CD4-positive, alpha-beta memory T cell (primary cell): ENCODE measurements at regions not wholly inside any gene's neighbourhood (a gene's known extent, or its start where the extent isn't known, plus 50 kb on each side); places are given as distances from the start of the nearest gene placed in this dataset.

Experiments used
- CTCF ChIA-PET: fragments of 350-600 bp; sonication (Branson Sonifier 250); formaldehyde crosslinking; loops from one replicate; lab custom pipeline; 2021; ENCODE audit warnings: inconsistent platforms; ENCODE audit not compliant: partially characterized antibody; lab: Charles Lee
- POLR2A ChIA-PET: fragments of 350-600 bp; sonication (Branson Sonifier 250); formaldehyde crosslinking; loops from one replicate; lab custom pipeline; 2021; ENCODE audit not compliant: partially characterized antibody; lab: Charles Lee
- DNase-seq, 5 donors: peaks; one replicate each; pipeline versions ENCODE4 v3.0.0 to v3.0.0-alpha.2; 2020 to 2022; ENCODE audit warnings: mixed read lengths in 1 of 5
- H3K27ac ChIP-seq: one replicate; pipeline ENCODE4 v1.7.0; 2013; ENCODE audit warnings: low read depth, low read length
- H3K27me3 ChIP-seq: 2 replicates; pipeline ENCODE4 v1.7.0; 2013; ENCODE audit warnings: mild to moderate bottlenecking, low read length, moderate library complexity; ENCODE audit not compliant: insufficient read depth
- H3K36me3 ChIP-seq: 2 replicates; pipeline ENCODE4 v1.7.0; 2013; ENCODE audit warnings: mild to moderate bottlenecking, low read length, moderate library complexity; ENCODE audit not compliant: insufficient read depth
- H3K4me1 ChIP-seq: 2 replicates; pipeline ENCODE4 v1.7.0; 2013; ENCODE audit warnings: mild to moderate bottlenecking, low read length, moderate library complexity; ENCODE audit not compliant: insufficient read depth
- H3K4me3 ChIP-seq, 2 donors: one replicate each; pipeline ENCODE4 v1.7.0; 2013; ENCODE audit warnings: low read length in 2 of 2, mild to moderate bottlenecking in 1 of 2
- H3K9me3 ChIP-seq, 2 donors: one replicate each; pipeline ENCODE4 v1.7.0; 2013; ENCODE audit warnings: low read length in 2 of 2, control low read depth in 1 of 2; ENCODE audit not compliant: control insufficient read depth in 1 of 2
- H3K27ac Mint-ChIP-seq, 7 donors: one replicate each; pipeline ENCODE4 v1.8.0; 2020 to 2021; ENCODE audit warnings: mixed read lengths in 7 of 7, mild to moderate bottlenecking in 6 of 7, inconsistent platforms in 3 of 7, moderate library complexity in 3 of 7
- H3K27me3 Mint-ChIP-seq, 2 donors: one replicate each; pipeline ENCODE4 v1.8.0; 2020 to 2021; ENCODE audit warnings: mixed read lengths in 2 of 2
- H3K36me3 Mint-ChIP-seq, 2 donors: one replicate each; pipeline ENCODE4 v1.8.0; 2020 to 2021; ENCODE audit warnings: mixed read lengths in 2 of 2, inconsistent platforms in 1 of 2, mild to moderate bottlenecking in 1 of 2
- H3K4me1 Mint-ChIP-seq, 4 donors: one replicate each; pipeline ENCODE4 v1.8.0; 2020 to 2021; ENCODE audit warnings: mixed read lengths in 4 of 4, mild to moderate bottlenecking in 1 of 4
- H3K4me3 Mint-ChIP-seq, 8 donors: one replicate each; pipeline ENCODE4 v1.8.0; 2020 to 2021; ENCODE audit warnings: mixed read lengths in 8 of 8, mild to moderate bottlenecking in 7 of 8, moderate library complexity in 6 of 8, inconsistent platforms in 3 of 8
- H3K9me3 Mint-ChIP-seq, 8 donors: one replicate each; pipeline ENCODE4 v1.8.0; 2020 to 2021; ENCODE audit warnings: mixed read lengths in 8 of 8, mild to moderate bottlenecking in 5 of 8, inconsistent platforms in 3 of 8, moderate library complexity in 1 of 8
- intact Hi-C: fragments of 100-400 bp; cut with micrococcal nuclease; formaldehyde crosslinking; loops from one replicate; pipeline ENCODE4 v1.15.1; 2023

DNA sequence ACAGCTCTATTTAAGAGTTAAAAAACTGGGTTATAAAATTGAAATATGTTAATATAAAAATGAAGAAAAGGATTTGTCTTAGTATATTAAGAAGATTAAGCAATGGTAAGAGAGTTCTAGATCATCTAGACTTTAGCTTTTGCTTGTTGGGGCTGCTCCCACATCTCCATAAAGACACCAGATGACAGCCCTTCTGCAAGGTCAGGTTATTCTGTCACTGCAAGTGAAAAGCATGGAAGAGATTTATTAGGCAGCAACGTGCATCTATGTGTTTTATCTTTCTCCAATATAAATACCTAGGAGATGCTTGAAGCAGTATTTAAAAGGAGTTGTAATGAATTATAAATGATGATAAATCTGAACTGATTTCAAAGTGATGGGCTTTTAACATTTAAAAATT, 1560.4 kb downstream of the AMY1C start:
- no peak overlapping the region for H3K27ac Mint-ChIP-seq
- intact Hi-C loops: no loop called here

DNA sequence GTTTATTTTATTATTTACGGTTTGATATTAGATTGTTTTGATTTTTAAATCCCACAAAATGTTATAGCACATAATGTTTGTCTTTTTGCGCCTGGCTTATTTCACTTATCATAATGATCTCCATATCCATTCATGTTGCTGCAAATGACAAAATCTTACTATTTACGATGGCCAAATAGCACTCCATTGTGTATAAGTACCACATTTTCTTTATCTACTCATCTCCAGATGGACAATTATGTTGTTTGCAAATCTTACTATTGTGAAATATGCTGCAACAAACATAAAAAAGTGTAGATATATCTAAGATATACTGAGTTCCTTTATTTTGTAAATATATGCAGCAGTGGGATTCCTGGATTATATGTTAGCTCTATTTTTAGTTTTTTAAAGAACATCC, 1568.3 kb downstream of the AMY1C start:
- Mint-ChIP-seq H3K4me1 (no peaks in the 10 kb centered on the region), H3K9me3 (peaks cover 0 to 45% (median 20%) of the 10 kb centered on the region in 8 donors), H3K27me3 (no peaks in the 10 kb centered on the region), H3K4me3 (no peak overlapping the region), H3K36me3 (no peaks in the 10 kb centered on the region), H3K27ac (no peak overlapping the region)
- ChIA-PET CTCF (no interaction called here), POLR2A (no interaction called here)
- H3K27ac ChIP-seq: no peak overlapping the region
- intact Hi-C loops: no loop called here
- H3K4me3 ChIP-seq: no peak overlapping the region
- H3K27me3 ChIP-seq: no peaks in the 10 kb centered on the region
- H3K4me1 ChIP-seq: no peaks in the 10 kb centered on the region
- no peaks in the 10 kb centered on the region for H3K36me3 ChIP-seq
- H3K9me3 ChIP-seq: no peaks in the 10 kb centered on the region
- DNase-seq: no peak

More for the DNA sequence above, 1560.4 kb downstream of the AMY1C start:
- Mint-ChIP-seq H3K4me3 (no peak overlapping the region), H3K36me3 (no peaks in the 10 kb centered on the region), H3K9me3 (peaks cover 0 to 23% (median 9%) of the 10 kb centered on the region in 8 donors), H3K4me1 (no peaks in the 10 kb centered on the region), H3K27me3 (no peaks in the 10 kb centered on the region)
- no peaks in the 10 kb centered on the region for H3K4me1 ChIP-seq
- ChIA-PET CTCF (no interaction called here), POLR2A (no interaction called here)
- H3K27me3 ChIP-seq: no peaks in the 10 kb centered on the region
- H3K9me3 ChIP-seq: no peaks in the 10 kb centered on the region
- no peak overlapping the region for H3K4me3 ChIP-seq
- no peaks in the 10 kb centered on the region for H3K36me3 ChIP-seq
- no peak for DNase-seq
- no peak overlapping the region for H3K27ac ChIP-seq

DNA sequence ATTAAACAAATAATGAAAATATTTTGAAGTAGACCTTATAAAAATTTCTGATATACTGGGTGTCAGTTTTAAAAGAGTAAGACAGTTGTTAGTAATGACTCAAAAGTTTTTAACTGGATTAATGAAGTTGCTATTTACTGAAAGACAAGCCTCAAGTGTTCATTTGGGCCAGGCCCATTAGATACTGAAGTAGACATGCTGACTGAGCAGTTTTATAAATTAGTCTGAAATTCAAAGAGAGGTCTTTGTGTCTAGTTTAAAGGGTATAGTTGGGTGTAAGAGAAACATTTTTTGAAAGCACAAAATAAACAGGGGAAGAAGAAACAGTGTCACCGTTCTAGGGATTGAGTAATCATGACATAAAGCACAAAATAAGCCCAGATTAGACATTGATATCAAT, 1577.2 kb downstream of the AMY1C start:
- Mint-ChIP-seq H3K4me3 (no peak overlapping the region), H3K4me1 (no peaks in the 10 kb centered on the region), H3K9me3 (peaks cover 2 to 25% (median 14%) of the 10 kb centered on the region in 8 donors), H3K27me3 (no peaks in the 10 kb centered on the region), H3K27ac (no peak overlapping the region), H3K36me3 (no peaks in the 10 kb centered on the region)
- H3K4me3 ChIP-seq: no peak overlapping the region
- no peaks in the 10 kb centered on the region for H3K36me3 ChIP-seq
- H3K27ac ChIP-seq: no peak overlapping the region
- intact Hi-C loops: no loop called here
- H3K27me3 ChIP-seq: no peaks in the 10 kb centered on the region
- no peaks in the 10 kb centered on the region for H3K4me1 ChIP-seq
- ChIA-PET CTCF (no interaction called here), POLR2A (no interaction called here)
- DNase-seq: no peak
- H3K9me3 ChIP-seq: no peaks in the 10 kb centered on the region

DNA sequence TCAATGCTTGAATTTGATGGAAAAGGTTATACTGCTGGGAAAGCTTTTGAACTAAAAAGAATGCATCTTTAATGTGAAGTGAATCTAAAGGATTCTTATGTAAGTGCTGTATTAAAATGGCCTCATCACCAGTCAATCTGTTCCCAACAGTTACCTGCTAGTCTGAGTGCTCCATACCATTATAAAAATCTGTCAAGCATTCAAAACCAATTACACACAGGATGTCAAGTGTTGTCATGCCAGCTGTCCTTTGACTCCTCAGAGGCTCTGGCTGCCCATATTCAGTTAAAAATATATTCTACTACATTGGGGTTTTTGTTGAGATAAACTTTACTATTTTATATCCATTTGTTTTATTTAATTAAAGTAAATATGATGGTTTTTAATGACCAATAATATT, 1587.7 kb downstream of the AMY1C start:
- Mint-ChIP-seq H3K4me1 (no peaks in the 10 kb centered on the region), H3K27ac (no peak overlapping the region), H3K36me3 (no peaks in the 10 kb centered on the region), H3K27me3 (no peaks in the 10 kb centered on the region), H3K9me3 (peaks cover 0 to 23% (median 9%) of the 10 kb centered on the region in 8 donors), H3K4me3 (no peak overlapping the region)
- Histone ChIP-seq H3K27me3 (no peaks in the 10 kb centered on the region), H3K4me1 (no peaks in the 10 kb centered on the region), H3K9me3 (peaks cover 0 to 2% of the 10 kb centered on the region in 2 donors), H3K36me3 (no peaks in the 10 kb centered on the region), H3K4me3 (no peak overlapping the region), H3K27ac (no peak overlapping the region)
- DNase-seq: no peak
- intact Hi-C loops: no loop called here
- ChIA-PET CTCF (no interaction called here), POLR2A (no interaction called here)

DNA sequence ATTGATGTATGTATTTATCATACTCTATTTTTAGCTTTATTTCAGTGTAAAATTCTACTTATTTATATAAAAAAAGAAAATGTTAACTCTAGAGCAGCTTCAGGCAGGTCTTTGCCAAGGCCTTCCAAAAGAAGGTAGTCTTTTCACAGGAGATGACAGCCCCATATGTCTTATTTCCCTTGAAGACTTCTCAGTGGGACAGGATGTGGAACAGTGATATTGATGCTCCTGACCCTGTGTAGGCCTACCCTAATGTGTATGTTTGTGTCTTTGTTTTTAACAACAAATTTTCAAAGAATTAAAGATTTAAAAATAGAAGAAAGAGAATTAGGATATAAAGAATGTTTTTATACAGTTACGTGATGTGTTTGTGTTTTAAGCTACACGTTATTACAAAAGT, 1593.6 kb downstream of the AMY1C start:
- H3K4me1 Mint-ChIP-seq: no peaks in the 10 kb centered on the region
- no peak overlapping the region for H3K4me3 Mint-ChIP-seq
- H3K36me3 Mint-ChIP-seq: no peaks in the 10 kb centered on the region
- no peaks in the 10 kb centered on the region for H3K27me3 ChIP-seq
- ChIA-PET CTCF (no interaction called here), POLR2A (no interaction called here)
- H3K36me3 ChIP-seq: no peaks in the 10 kb centered on the region
- no peaks in the 10 kb centered on the region for H3K4me1 ChIP-seq
- peaks cover 0 to 24% (median 15%) of the 10 kb centered on the region in 8 donors for H3K9me3 Mint-ChIP-seq
- no peak overlapping the region for H3K4me3 ChIP-seq
- H3K27me3 Mint-ChIP-seq: no peaks in the 10 kb centered on the region
- no peak overlapping the region for H3K27ac ChIP-seq
- no peak overlapping the region for H3K27ac Mint-ChIP-seq
- peaks cover 0 to 4% of the 10 kb centered on the region in 2 donors for H3K9me3 ChIP-seq
- intact Hi-C loops: no loop called here
- DNase-seq: no peak

DNA sequence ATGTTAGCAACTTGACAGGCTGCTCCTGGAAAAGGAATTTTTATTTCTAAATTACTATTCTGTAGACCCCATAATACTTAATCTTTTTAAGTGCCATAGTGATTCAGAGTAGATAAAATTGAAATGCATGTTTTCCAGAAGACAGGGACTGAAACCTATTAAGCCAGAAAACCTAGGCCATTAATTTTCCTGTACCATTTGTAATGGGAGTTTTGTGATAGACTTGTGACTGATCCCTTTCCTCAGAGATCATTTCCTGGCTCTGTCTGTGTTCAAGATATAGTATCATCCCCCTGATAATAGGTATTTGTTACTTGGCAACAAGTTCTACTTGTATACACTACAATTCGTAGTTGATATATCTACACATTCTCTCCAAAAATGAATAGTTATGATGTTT, 1609.8 kb downstream of the AMY1C start:
- POLR2A ChIA-PET: no interaction called here
- Histone ChIP-seq H3K4me3 (no peak overlapping the region), H3K27ac (no peak overlapping the region), H3K36me3 (no peaks in the 10 kb centered on the region), H3K9me3 (no peaks in the 10 kb centered on the region), H3K4me1 (no peaks in the 10 kb centered on the region), H3K27me3 (no peaks in the 10 kb centered on the region)
- Mint-ChIP-seq H3K27me3 (no peaks in the 10 kb centered on the region), H3K36me3 (no peaks in the 10 kb centered on the region), H3K27ac (no peak overlapping the region), H3K4me1 (no peaks in the 10 kb centered on the region), H3K9me3 (peaks cover 3 to 9% (median 6%) of the 10 kb centered on the region in 8 donors), H3K4me3 (no peak overlapping the region)
- DNase-seq: no peak
- CTCF ChIA-PET: no interaction called here
- intact Hi-C loops: no loop called here

DNA sequence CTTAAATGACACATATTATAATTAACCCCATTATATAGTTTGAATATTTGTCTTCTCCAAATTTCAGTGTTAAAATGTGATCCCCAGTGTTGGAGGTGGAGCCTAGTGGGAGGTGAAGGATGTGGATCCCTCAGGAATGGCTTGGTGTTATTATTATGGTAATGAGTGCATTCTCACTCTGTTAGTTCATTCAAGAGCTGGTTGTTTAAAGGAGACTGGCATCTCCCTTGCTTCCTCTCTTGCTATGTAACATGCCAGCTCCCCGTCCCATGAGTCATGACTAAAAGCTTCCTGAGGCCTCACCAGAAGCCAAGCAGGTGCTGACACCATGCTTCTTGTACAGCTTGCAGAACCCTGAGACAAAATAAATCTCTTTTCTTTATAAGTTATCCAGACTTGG, 1612.7 kb downstream of the AMY1C start:
- no peaks in the 10 kb centered on the region for H3K27me3 ChIP-seq
- no peaks in the 10 kb centered on the region for H3K36me3 Mint-ChIP-seq
- H3K9me3 Mint-ChIP-seq: peaks cover 3 to 13% (median 8%) of the 10 kb centered on the region in 8 donors
- no peaks in the 10 kb centered on the region for H3K36me3 ChIP-seq
- H3K4me1 ChIP-seq: no peaks in the 10 kb centered on the region
- DNase-seq: no peak
- no peak overlapping the region for H3K4me3 ChIP-seq
- CTCF ChIA-PET: no interaction called here
- no peaks in the 10 kb centered on the region for H3K9me3 ChIP-seq
- intact Hi-C loops: no loop called here
- no peaks in the 10 kb centered on the region for H3K27me3 Mint-ChIP-seq
- POLR2A ChIA-PET: no interaction called here
- H3K4me3 Mint-ChIP-seq: no peak overlapping the region
- no peak overlapping the region for H3K27ac ChIP-seq
- H3K27ac Mint-ChIP-seq: no peak overlapping the region
- H3K4me1 Mint-ChIP-seq: no peaks in the 10 kb centered on the region

DNA sequence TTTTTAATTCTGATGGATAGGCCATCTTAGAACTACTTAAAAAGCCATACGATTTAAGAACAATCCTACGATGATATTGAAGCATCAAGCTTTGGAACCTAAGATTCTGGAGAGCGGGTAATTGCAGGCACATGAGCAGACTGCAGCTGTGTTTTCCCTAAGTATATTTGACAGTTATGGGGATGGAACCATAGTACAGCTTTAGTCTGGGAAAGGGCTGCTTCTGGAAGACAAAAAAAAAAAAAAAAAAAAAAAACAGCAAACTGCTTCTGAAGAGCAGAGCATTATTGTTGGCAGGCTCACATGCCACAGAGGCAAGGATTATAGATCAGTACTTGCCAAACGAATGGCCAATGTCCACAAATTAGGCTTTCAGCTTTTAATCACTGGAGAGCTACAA, 1618.7 kb downstream of the AMY1C start:
- intact Hi-C loops: no loop called here
- ChIA-PET CTCF (no interaction called here), POLR2A (no interaction called here)
- DNase-seq: no peak
- Mint-ChIP-seq H3K9me3 (peaks cover 0 to 23% (median 11%) of the 10 kb centered on the region in 8 donors), H3K4me1 (no peaks in the 10 kb centered on the region), H3K36me3 (no peaks in the 10 kb centered on the region), H3K27me3 (no peaks in the 10 kb centered on the region), H3K4me3 (no peak overlapping the region), H3K27ac (no peak overlapping the region)
- no peaks in the 10 kb centered on the region for H3K27me3 ChIP-seq
- no peak overlapping the region for H3K4me3 ChIP-seq
- no peaks in the 10 kb centered on the region for H3K9me3 ChIP-seq
- no peaks in the 10 kb centered on the region for H3K4me1 ChIP-seq
- no peaks in the 10 kb centered on the region for H3K36me3 ChIP-seq
- no peak overlapping the region for H3K27ac ChIP-seq
